ENCODE measurements at regions not wholly inside any gene's neighbourhood (a gene's known extent, or its start where the extent isn't known, plus 50 kb on each side); places are given as distances from the start of the nearest gene placed in this dataset.

- Mint-ChIP-seq H3K27me3 (ENCODE audit: low read depth in 2 of 2) (peaks cover 10 to 22% of the 10 kb centered on the region in 2 donors), H3K4me3 (no peak overlapping the region), H3K27ac (peak overlapping the region; percentile 5 to 73), H3K9me3 (peaks cover 5% of the 10 kb centered on the region in 2 donors), H3K4me1 (peaks cover 31 to 33% of the 10 kb centered on the region in 2 donors), H3K36me3 (no peaks in the 10 kb centered on the region)
- Histone ChIP-seq H3K27me3 (ENCODE audit: control insufficient read depth, insufficient read depth, low read length) (no peaks in the 10 kb centered on the region), H3K4me3 (ENCODE audit: low read length) (no peak overlapping the region), H3K27ac (ENCODE audit: low read length) (no peak overlapping the region), H3K36me3 (ENCODE audit: control insufficient read depth, insufficient read depth, low read length) (no peaks in the 10 kb centered on the region), H3K9me3 (ENCODE audit: control insufficient read depth, insufficient read depth, low read length) (no peaks in the 10 kb centered on the region), H3K4me1 (ENCODE audit: control insufficient read depth, insufficient read depth, low read length) (peaks cover 49% of the 10 kb centered on the region)
- ATAC-seq = no peak
- DNase-seq = no peak
- intact Hi-C loops (cut with micrococcal nuclease) = loop anchor here (5.0 kb wide), 1 partner anchor 36 kb away; no protein-coding TSS in a partner anchor
- TF ChIP-seq CTCF (IDR thresholded peaks at IDR 0.05) = no peak
Observed at GRCh38 chr6:170183521-170183920, 107.4 kb downstream of the DLL1 start.

- Histone ChIP-seq H3K27me3 (ENCODE audit: control insufficient read depth, insufficient read depth, low read length) (no peaks in the 10 kb centered on the region), H3K9me3 (ENCODE audit: control insufficient read depth, insufficient read depth, low read length) (no peaks in the 10 kb centered on the region), H3K27ac (ENCODE audit: low read length) (no peak overlapping the region), H3K4me3 (ENCODE audit: low read length) (no peak overlapping the region), H3K36me3 (ENCODE audit: control insufficient read depth, insufficient read depth, low read length) (no peaks in the 10 kb centered on the region), H3K4me1 (ENCODE audit: control insufficient read depth, insufficient read depth, low read length) (peaks cover 49% of the 10 kb centered on the region)
- Mint-ChIP-seq H3K4me1 (peaks cover 31 to 33% of the 10 kb centered on the region in 2 donors), H3K4me3 (peak overlapping the region; percentile 29), H3K27me3 (ENCODE audit: low read depth in 2 of 2) (peaks cover 10 to 21% of the 10 kb centered on the region in 2 donors), H3K36me3 (no peaks in the 10 kb centered on the region), H3K9me3 (peaks cover 5% of the 10 kb centered on the region in 2 donors), H3K27ac (peak overlapping the region in 1 of 2 donors; percentile 10)
- no peak for ATAC-seq
- WGBS (ENCODE audit: insufficient coverage) = 83% methylated on average over 10 of the region's 10 CpGs
- no peak for TF ChIP-seq CTCF (IDR thresholded peaks at IDR 0.05)
- intact Hi-C loops (cut with micrococcal nuclease) = loop anchor here (5.0 kb wide), 1 partner anchor 35 kb away; no protein-coding TSS in a partner anchor
- DNase-seq = no peak
Observed at GRCh38 chr6:170182781-170183120, 108.1 kb downstream of the DLL1 start.

- peak in 1 of 2 donors; percentile 13 for DNase-seq
- peaks cover 31 to 33% of the 10 kb centered on the region in 2 donors for H3K4me1 Mint-ChIP-seq
Observed at GRCh38 chr6:170182093-170182780, 108.6 kb downstream of the DLL1 start.

More at GRCh38 chr6:170182093-170182780, 108.6 kb downstream of the DLL1 start:
- no peaks in the 10 kb centered on the region for H3K36me3 Mint-ChIP-seq
- WGBS (ENCODE audit: insufficient coverage) = 44% methylated on average over 19 of the region's 19 CpGs
- peak overlapping the region; percentile 10 to 45 for H3K27ac Mint-ChIP-seq
- H3K9me3 Mint-ChIP-seq = peaks cover 5% of the 10 kb centered on the region in 2 donors
- H3K4me3 Mint-ChIP-seq = peak overlapping the region; percentile 30
- ATAC-seq = peak; percentile 30 to 55 (median 44)
- Histone ChIP-seq H3K27me3 (ENCODE audit: control insufficient read depth, insufficient read depth, low read length) (no peaks in the 10 kb centered on the region), H3K27ac (ENCODE audit: low read length) (no peak overlapping the region), H3K36me3 (ENCODE audit: control insufficient read depth, insufficient read depth, low read length) (no peaks in the 10 kb centered on the region), H3K4me3 (ENCODE audit: low read length) (no peak overlapping the region), H3K9me3 (ENCODE audit: control insufficient read depth, insufficient read depth, low read length) (no peaks in the 10 kb centered on the region), H3K4me1 (ENCODE audit: control insufficient read depth, insufficient read depth, low read length) (peaks cover 49% of the 10 kb centered on the region)
- intact Hi-C loops (cut with micrococcal nuclease) = loop anchor here (5.0 kb wide), 1 partner anchor 35 kb away; no protein-coding TSS in a partner anchor
- peaks cover 10 to 19% of the 10 kb centered on the region in 2 donors for H3K27me3 Mint-ChIP-seq (ENCODE audit: low read depth in 2 of 2)
- TF ChIP-seq CTCF (IDR thresholded peaks at IDR 0.05) = no peak

Measured in natural killer cell (primary cell).